GM12878 (cell line): ENCODE measurements at regions not wholly inside any gene's neighbourhood (a gene's known extent, or its start where the extent isn't known, plus 50 kb on each side); places are given as distances from the start of the nearest gene placed in this dataset.
"Not testable (repeated sequence)": the region's sequence is repeated elsewhere in the genome, so short reads cannot be mapped to it uniquely, and the experiment has no call there.

ENCODE experiments used
- ATAC-seq: fragments of 200-7000 bp; cut with Tn5 transposase; 3 replicates; pipeline ENCODE4 v1.9.1; 2020; ENCODE audit warnings: mild to moderate bottlenecking, moderate library complexity
- BruUV-seq: library from RNA; stranded (reverse); fragments of 400-500 nt; replicated peaks from 2 replicates; lab custom pipeline; 2021; lab: Mats Ljungman, UMichigan
- CTCF ChIA-PET: fragments of 300-600 bp; sonication (Branson Sonifier 250); formaldehyde crosslinking; extraction: SDS; loops from one replicate; lab custom pipeline; 2021; ENCODE audit warnings: inconsistent platforms; lab: Yijun Ruan, JAX
- POLR2A ChIA-PET: fragments of 350-600 bp; formaldehyde crosslinking; extraction: SDS; loops from one replicate; lab custom pipeline; 2021; ENCODE audit warnings: inconsistent platforms; lab: Charles Lee
- RAD21 ChIA-PET: fragments of 300-600 bp; sonication (Branson Sonifier 250); formaldehyde crosslinking; loops from one replicate; lab custom pipeline; 2023; ENCODE audit warnings: antibody characterized with exemption; ENCODE audit not compliant: unreplicated experiment; lab: Charles Lee
- SMC1A ChIA-PET: fragments of 300-600 bp; sonication (Branson Sonifier 250); formaldehyde crosslinking; loops from one replicate; lab custom pipeline; 2023; ENCODE audit not compliant: unreplicated experiment, uncharacterized antibody; lab: Charles Lee
- DNase-seq: peaks from one replicate; pipeline ENCODE4 v3.0.0-alpha.2; 2011; ENCODE audit warnings: low read depth, low spot score
- FAIRE-seq: peaks from 3 replicates; lab custom pipeline; 2011; peaks lifted over from hg19 to GRCh38; lab: Jason Lieb, UNC
- H2AFZ ChIP-seq: 2 replicates; pipeline ENCODE4 v1.6.0; 2011; ENCODE audit warnings: low read depth, low read length, control low read depth; ENCODE audit not compliant: control insufficient read depth
- H3K27ac ChIP-seq: 2 replicates; pipeline ENCODE4 v1.5.1; 2011; ENCODE audit warnings: control low read depth; ENCODE audit not compliant: control insufficient read depth, insufficient read depth
- H3K27me3 ChIP-seq, 2 experiments: replicated peaks in 1 of 2; 2 replicates each; pipeline versions ENCODE4 v1.6.0 to v1.6.1; 2011; ENCODE audit warnings: low read length in 1 of 2; ENCODE audit not compliant: control insufficient read depth in 2 of 2, insufficient read depth in 2 of 2
- H3K36me3 ChIP-seq, 2 experiments: 2 replicates each; pipeline ENCODE4 v1.5.1; 2011; ENCODE audit warnings: low read length in 1 of 2; ENCODE audit not compliant: control insufficient read depth in 2 of 2, insufficient read depth in 2 of 2
- H3K4me1 ChIP-seq: 2 replicates; pipeline ENCODE4 v1.6.1; 2011; ENCODE audit warnings: mild to moderate bottlenecking, low read length, moderate library complexity, mixed read lengths; ENCODE audit not compliant: control insufficient read depth, insufficient read depth
- H3K4me2 ChIP-seq: 2 replicates; pipeline ENCODE4 v1.6.0; 2011; ENCODE audit warnings: control low read depth; ENCODE audit not compliant: control insufficient read depth, insufficient read depth
- H3K4me3 ChIP-seq: fragments of 200-600 bp; sonication (generic); 2 replicates; pipeline ENCODE4 v1.5.1; 2016
- H3K79me2 ChIP-seq: 2 replicates; pipeline ENCODE4 v1.6.0; 2011; ENCODE audit warnings: low read length; ENCODE audit not compliant: control insufficient read depth, insufficient read depth
- H3K9ac ChIP-seq: 2 replicates; pipeline ENCODE4 v1.8.0; 2011; ENCODE audit warnings: low read length, control low read depth, mixed read lengths; ENCODE audit not compliant: control insufficient read depth, insufficient read depth
- H3K9me3 ChIP-seq: replicated peaks from 3 replicates; pipeline ENCODE4 v1.5.1; 2011; ENCODE audit warnings: mild to moderate bottlenecking, low read length; ENCODE audit not compliant: control insufficient read depth, insufficient read depth
- H4K20me1 ChIP-seq: 2 replicates; pipeline ENCODE4 v1.6.0; 2011; ENCODE audit not compliant: control insufficient read depth, insufficient read depth
- WGBS: methylation state at CpG from one replicate; pipeline ENCODE4 v1.1.6; 2016; ENCODE audit warnings: low lambda C conversion rate; ENCODE audit not compliant: insufficient replicate concordance, insufficient coverage; ENCODE audit errors: missing lambda C conversion rate; 5-methylcytosine and 5-hydroxymethylcytosine counted together
- in situ Hi-C: fragments of 300-500 bp; cut with MboI; formaldehyde crosslinking; loops from 9 replicates; pipeline ENCODE4 v1.14.3; 2018; ENCODE audit warnings: mixed read lengths
- intact Hi-C: fragments of 100-400 bp; cut with micrococcal nuclease; formaldehyde crosslinking; loops from one replicate; pipeline ENCODE4 v1.14.2; 2022; ENCODE audit not compliant: unreplicated experiment
- TF ChIP-seq, protein P1 (sequence below), 3 experiments: IDR thresholded peaks in 2 of 3; conservative IDR thresholded peaks in 1 of 3; 2 replicates each; pipeline ENCODE4 v1.5.1; 2011; ENCODE audit warnings: low read depth in 3 of 3, low read length in 3 of 3, mild to moderate bottlenecking in 3 of 3, control low read depth in 2 of 3, moderate library complexity in 2 of 3, inconsistent platforms in 1 of 3, mixed read lengths in 1 of 3; ENCODE audit not compliant: control insufficient read depth in 2 of 3, insufficient read depth in 1 of 3; ENCODE audit errors: extremely low read depth in 1 of 3

DNA sequence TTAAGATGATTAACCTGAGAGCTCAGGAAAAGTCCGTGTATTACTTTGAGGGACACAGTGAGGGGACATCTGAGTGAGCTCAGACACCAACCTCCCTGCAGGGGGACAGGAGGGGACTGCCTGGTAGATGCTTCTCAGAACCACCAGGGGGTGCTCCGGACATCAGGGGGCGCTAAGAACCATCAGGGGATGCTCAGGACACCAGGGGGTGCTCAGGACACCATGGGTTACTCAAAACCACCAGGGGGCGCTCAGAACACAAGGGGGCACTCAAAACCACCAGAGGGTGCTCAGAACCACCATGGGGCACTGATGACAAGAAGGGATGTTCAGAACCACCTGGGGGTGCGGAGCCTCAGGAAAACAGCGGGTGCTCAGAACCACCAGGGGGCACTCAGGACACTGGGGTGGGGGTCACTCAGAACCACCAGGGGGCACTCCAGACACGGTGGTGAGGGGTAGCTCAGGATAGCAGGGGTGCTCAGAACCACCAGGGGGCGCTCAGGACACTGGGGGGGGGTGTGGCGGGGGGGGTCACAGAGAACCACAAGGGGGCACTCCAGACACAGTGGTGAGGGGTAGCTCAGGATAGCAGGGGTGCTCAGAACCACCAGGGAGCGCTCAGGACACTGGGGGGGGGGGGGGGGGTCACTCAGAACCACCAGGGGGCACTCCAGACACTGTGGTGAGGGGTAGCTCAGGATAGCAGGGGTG, 165.3 kb downstream of the ZNF267 start:
- RAD21 ChIA-PET, SMC1A ChIA-PET, POLR2A ChIA-PET, H3K27ac ChIP-seq, H3K27me3 ChIP-seq, H3K79me2 ChIP-seq, H3K36me3 ChIP-seq, H4K20me1 ChIP-seq, FAIRE-seq, H3K4me2 ChIP-seq, H3K9me3 ChIP-seq, H2AFZ ChIP-seq, H3K4me3 ChIP-seq, H3K4me1 ChIP-seq, in situ Hi-C loops, BruUV-seq, intact Hi-C loops, ATAC-seq, H3K9ac ChIP-seq, DNase-seq: not testable (repeated sequence)
- WGBS, result 69% methylated on average over 3 of the region's 10 CpGs
- CTCF ChIA-PET, result interaction anchor here (1.0 kb wide), 1 partner anchor 1777 kb away, joined by 3 read pairs; no protein-coding TSS in a partner anchor
- TF ChIP-seq, protein P1, sequence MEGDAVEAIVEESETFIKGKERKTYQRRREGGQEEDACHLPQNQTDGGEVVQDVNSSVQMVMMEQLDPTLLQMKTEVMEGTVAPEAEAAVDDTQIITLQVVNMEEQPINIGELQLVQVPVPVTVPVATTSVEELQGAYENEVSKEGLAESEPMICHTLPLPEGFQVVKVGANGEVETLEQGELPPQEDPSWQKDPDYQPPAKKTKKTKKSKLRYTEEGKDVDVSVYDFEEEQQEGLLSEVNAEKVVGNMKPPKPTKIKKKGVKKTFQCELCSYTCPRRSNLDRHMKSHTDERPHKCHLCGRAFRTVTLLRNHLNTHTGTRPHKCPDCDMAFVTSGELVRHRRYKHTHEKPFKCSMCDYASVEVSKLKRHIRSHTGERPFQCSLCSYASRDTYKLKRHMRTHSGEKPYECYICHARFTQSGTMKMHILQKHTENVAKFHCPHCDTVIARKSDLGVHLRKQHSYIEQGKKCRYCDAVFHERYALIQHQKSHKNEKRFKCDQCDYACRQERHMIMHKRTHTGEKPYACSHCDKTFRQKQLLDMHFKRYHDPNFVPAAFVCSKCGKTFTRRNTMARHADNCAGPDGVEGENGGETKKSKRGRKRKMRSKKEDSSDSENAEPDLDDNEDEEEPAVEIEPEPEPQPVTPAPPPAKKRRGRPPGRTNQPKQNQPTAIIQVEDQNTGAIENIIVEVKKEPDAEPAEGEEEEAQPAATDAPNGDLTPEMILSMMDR (IDR thresholded peaks at IDR 0.05 in 2 of 3, conservative IDR thresholded peaks at IDR 0.05 in 1 of 3; ENCODE audit: control insufficient read depth in 2 of 3, extremely low read depth in 1 of 3, insufficient read depth in 1 of 3, low read depth in 3 of 3, low read length in 3 of 3), result 0 out of 6 replicates have a peak, but pooled peaks of 1 of the 3 experiments have one; percentile 12

DNA sequence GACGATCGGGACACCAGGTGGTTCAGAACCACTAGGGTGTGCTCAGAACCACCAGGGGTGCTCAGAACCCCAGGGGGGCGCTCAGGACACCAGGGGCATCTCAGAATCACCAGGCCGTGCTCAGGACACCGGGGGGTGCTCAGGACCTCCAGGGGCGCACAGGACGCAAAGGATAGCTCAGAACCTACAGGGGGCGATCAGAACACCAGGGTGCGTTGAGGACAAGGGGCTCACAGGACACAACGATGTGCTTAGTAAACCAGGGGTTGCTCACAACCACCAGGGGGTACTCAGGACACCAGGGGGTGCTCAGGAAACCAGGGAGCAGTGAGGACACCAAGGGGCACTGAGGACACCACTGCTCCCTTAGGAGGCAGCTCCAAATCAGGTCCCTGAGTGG, 166.3 kb downstream of the ZNF267 start:
- H3K9me3 ChIP-seq, H3K4me2 ChIP-seq, ATAC-seq, H3K27ac ChIP-seq, H3K9ac ChIP-seq, H4K20me1 ChIP-seq, H3K79me2 ChIP-seq, H3K4me1 ChIP-seq, H3K36me3 ChIP-seq, RAD21 ChIA-PET, POLR2A ChIA-PET, H2AFZ ChIP-seq, in situ Hi-C loops, SMC1A ChIA-PET, H3K27me3 ChIP-seq, FAIRE-seq, intact Hi-C loops, DNase-seq, BruUV-seq, H3K4me3 ChIP-seq: not testable (repeated sequence)
- CTCF ChIA-PET, result interaction anchor here (1.0 kb wide), 1 partner anchor 1776 kb away, joined by 3 read pairs; no protein-coding TSS in a partner anchor
- no CpG with 5 or more reads among the region's 10 CpGs for WGBS

DNA sequence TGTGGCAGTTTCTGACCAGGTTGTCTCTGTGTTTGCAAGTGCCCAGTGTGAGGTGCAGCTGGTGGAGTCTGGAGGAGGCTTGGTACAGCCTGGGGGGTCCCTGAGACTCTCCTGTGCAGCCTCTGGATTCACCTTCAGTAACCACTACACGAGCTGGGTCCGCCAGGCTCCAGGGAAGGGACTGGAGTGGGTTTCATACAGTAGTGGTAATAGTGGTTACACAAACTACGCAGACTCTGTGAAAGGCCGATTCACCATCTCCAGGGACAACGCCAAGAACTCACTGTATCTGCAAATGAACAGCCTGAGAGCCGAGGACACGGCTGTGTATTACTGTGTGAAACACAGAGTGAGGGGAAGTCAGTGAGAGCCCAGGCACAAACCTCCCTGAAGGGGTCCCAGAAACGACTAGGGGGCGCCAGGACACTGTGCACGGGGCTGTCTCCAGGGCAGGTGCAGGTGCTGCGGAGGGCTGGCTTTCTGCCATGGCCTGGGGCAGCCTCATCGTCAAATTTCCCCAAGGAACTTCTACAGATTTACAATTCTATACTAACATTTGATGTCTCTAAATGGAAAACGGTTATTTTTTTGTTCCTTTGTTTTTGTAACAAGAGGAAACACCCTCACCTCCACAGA, 187.0 kb upstream of the TP53TG3D start:
- RAD21 ChIA-PET, result not testable (repeated sequence)

More for the DNA sequence above, 187.0 kb upstream of the TP53TG3D start:
- H3K27me3 ChIP-seq, H3K9ac ChIP-seq, DNase-seq, BruUV-seq, H3K79me2 ChIP-seq, SMC1A ChIA-PET, intact Hi-C loops, H3K36me3 ChIP-seq, POLR2A ChIA-PET, H4K20me1 ChIP-seq, H2AFZ ChIP-seq, FAIRE-seq, H3K4me3 ChIP-seq, H3K4me1 ChIP-seq, H3K9me3 ChIP-seq, CTCF ChIA-PET, H3K4me2 ChIP-seq, ATAC-seq, H3K27ac ChIP-seq, in situ Hi-C loops: not testable (repeated sequence)
- WGBS, result 10% methylated on average over 13 of the region's 13 CpGs
